ENCODE measurements at regions not wholly inside any gene's neighbourhood (a gene's known extent, or its start where the extent isn't known, plus 50 kb on each side); places are given as distances from the start of the nearest gene placed in this dataset.

DNA sequence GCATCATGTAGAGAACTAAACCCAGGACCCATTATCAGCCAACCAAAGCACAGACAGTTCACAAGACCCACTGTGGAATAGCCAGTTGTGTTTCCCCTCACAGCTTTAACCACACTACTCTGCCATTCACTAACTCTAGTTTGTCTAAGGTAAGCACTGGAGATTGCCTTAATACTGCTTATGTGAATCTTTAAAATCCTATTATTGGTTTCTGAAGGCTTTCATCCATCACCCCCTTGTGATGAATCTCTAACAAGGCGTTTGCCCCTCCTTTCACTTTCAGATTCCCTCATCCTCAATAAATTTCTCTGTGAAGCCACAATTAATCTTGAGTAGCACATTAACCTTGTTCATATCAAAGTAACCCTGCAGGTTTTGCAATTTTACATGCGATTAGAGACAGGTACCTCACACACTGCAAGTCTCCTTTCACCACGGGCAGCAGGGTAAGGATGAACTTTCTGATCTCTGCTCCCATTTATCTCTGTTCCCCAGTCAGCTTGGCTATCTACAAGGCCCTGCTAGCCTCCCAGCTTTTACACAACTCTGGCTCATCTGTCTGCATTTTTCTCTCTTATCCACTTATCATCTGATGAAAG is 785.6 kb downstream of the REEP3 start:
- Histone ChIP-seq H3K36me3 (ENCODE audit: control insufficient read depth in 2 of 2, insufficient read depth in 1 of 2, low read length in 2 of 2) (no peaks in the 10 kb centered on the region), H3K27ac (ENCODE audit: extremely low read depth, low read depth, low read length) (no peak overlapping the region), H3K4me1 (ENCODE audit: control insufficient read depth, insufficient read depth, low read length) (no peaks in the 10 kb centered on the region), H3K9me3 (ENCODE audit: control insufficient read depth, insufficient read depth, low read depth, low read length) (no peaks in the 10 kb centered on the region), H3K4me3 (ENCODE audit: low read depth, low read length) (no peak overlapping the region)
- CTCF ChIA-PET: no interaction called here
- TF ChIP-seq, protein P1, sequence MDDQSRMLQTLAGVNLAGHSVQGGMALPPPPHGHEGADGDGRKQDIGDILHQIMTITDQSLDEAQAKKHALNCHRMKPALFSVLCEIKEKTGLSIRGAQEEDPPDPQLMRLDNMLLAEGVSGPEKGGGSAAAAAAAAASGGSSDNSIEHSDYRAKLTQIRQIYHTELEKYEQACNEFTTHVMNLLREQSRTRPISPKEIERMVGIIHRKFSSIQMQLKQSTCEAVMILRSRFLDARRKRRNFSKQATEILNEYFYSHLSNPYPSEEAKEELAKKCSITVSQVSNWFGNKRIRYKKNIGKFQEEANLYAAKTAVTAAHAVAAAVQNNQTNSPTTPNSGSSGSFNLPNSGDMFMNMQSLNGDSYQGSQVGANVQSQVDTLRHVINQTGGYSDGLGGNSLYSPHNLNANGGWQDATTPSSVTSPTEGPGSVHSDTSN (CRISPR knock-in tag; IDR thresholded peaks at IDR 0.05): no peak
- TF ChIP-seq ZNF473 (tag by site-specific recombination; IDR thresholded peaks at IDR 0.05): no peak
- TF ChIP-seq, protein P2, sequence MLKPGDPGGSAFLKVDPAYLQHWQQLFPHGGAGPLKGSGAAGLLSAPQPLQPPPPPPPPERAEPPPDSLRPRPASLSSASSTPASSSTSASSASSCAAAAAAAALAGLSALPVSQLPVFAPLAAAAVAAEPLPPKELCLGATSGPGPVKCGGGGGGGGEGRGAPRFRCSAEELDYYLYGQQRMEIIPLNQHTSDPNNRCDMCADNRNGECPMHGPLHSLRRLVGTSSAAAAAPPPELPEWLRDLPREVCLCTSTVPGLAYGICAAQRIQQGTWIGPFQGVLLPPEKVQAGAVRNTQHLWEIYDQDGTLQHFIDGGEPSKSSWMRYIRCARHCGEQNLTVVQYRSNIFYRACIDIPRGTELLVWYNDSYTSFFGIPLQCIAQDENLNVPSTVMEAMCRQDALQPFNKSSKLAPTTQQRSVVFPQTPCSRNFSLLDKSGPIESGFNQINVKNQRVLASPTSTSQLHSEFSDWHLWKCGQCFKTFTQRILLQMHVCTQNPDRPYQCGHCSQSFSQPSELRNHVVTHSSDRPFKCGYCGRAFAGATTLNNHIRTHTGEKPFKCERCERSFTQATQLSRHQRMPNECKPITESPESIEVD (tag by site-specific recombination; IDR thresholded peaks at IDR 0.05): no peak
- TF ChIP-seq ZNF146 (tag by site-specific recombination; IDR thresholded peaks at IDR 0.05): no peak
- TF ChIP-seq ZNF433 (tag by site-specific recombination; IDR thresholded peaks at IDR 0.05; ENCODE audit: low read depth): no peak
- TF ChIP-seq ZNF707 (tag by site-specific recombination; IDR thresholded peaks at IDR 0.05): no peak
- TF ChIP-seq, protein P3, sequence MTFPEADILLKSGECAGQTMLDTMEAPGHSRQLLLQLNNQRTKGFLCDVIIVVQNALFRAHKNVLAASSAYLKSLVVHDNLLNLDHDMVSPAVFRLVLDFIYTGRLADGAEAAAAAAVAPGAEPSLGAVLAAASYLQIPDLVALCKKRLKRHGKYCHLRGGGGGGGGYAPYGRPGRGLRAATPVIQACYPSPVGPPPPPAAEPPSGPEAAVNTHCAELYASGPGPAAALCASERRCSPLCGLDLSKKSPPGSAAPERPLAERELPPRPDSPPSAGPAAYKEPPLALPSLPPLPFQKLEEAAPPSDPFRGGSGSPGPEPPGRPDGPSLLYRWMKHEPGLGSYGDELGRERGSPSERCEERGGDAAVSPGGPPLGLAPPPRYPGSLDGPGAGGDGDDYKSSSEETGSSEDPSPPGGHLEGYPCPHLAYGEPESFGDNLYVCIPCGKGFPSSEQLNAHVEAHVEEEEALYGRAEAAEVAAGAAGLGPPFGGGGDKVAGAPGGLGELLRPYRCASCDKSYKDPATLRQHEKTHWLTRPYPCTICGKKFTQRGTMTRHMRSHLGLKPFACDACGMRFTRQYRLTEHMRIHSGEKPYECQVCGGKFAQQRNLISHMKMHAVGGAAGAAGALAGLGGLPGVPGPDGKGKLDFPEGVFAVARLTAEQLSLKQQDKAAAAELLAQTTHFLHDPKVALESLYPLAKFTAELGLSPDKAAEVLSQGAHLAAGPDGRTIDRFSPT (tag by site-specific recombination; IDR thresholded peaks at IDR 0.05): no peak
- POLR2A ChIA-PET: no interaction called here

DNA sequence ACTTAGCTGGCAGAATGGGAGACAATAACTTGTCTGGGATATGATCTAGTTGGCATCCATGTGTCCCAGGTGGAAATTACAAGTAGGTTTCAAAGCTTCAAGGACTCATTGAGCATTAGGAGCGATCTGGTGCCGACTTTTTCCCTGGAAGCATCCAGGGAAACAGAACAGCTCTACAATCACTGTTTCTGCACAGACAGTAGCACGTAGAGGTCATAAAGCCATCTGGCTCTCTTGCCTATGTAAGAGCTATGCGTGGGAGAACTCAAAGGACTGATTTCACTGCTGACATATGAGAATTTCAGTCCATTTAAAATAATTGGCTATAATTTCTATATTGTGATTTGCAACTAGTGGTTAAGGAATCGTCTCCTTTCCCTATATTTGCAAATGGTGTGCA is 791.7 kb downstream of the REEP3 start:
- H3K9me3 ChIP-seq (ENCODE audit: control insufficient read depth, insufficient read depth, low read depth, low read length): no peaks in the 10 kb centered on the region
- H3K4me1 ChIP-seq (ENCODE audit: control insufficient read depth, insufficient read depth, low read length): no peaks in the 10 kb centered on the region
- H3K36me3 ChIP-seq (ENCODE audit: control insufficient read depth in 2 of 2, insufficient read depth in 1 of 2, low read length in 2 of 2): no peaks in the 10 kb centered on the region
- H3K4me3 ChIP-seq (ENCODE audit: low read depth, low read length): no peak overlapping the region
- TF ChIP-seq ZNF548 (tag by site-specific recombination; IDR thresholded peaks at IDR 0.05): no peak
- TF ChIP-seq, protein P4, sequence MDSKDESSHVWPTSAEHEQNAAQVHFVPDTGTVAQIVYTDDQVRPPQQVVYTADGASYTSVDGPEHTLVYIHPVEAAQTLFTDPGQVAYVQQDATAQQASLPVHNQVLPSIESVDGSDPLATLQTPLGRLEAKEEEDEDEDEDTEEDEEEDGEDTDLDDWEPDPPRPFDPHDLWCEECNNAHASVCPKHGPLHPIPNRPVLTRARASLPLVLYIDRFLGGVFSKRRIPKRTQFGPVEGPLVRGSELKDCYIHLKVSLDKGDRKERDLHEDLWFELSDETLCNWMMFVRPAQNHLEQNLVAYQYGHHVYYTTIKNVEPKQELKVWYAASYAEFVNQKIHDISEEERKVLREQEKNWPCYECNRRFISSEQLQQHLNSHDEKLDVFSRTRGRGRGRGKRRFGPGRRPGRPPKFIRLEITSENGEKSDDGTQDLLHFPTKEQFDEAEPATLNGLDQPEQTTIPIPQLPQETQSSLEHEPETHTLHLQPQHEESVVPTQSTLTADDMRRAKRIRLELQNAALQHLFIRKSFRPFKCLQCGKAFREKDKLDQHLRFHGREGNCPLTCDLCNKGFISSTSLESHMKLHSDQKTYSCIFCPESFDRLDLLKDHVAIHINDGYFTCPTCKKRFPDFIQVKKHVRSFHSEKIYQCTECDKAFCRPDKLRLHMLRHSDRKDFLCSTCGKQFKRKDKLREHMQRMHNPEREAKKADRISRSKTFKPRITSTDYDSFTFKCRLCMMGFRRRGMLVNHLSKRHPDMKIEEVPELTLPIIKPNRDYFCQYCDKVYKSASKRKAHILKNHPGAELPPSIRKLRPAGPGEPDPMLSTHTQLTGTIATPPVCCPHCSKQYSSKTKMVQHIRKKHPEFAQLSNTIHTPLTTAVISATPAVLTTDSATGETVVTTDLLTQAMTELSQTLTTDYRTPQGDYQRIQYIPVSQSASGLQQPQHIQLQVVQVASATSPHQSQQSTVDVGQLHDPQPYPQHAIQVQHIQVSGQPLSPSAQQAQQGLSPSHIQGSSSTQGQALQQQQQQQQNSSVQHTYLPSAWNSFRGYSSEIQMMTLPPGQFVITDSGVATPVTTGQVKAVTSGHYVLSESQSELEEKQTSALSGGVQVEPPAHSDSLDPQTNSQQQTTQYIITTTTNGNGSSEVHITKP (tag by site-specific recombination; IDR thresholded peaks at IDR 0.05): no peak
- TF ChIP-seq ZNF37A (tag by site-specific recombination; IDR thresholded peaks at IDR 0.05): no peak
- no peak overlapping the region for H3K27ac ChIP-seq (ENCODE audit: extremely low read depth, low read depth, low read length)
- ChIA-PET POLR2A (no interaction called here), CTCF (no interaction called here)

DNA sequence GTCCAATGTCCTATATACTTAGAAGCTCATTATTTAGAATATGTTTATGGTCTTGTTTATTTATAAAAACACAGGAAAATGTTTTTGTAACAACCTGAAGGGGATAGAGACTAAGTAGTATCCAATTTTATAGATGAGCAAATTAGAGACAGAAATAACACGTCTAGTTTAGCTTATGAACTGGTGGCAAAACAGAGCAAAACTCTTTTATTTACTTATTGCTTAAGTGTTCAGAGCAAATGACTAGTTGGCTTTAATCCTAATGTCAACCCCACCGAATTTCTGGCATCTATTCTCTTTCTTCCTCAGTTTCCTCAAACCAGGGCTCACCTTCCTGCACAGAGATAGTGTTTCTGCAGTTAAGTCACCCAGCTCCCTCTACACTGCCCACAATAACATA is 792.8 kb downstream of the REEP3 start:
- no peaks in the 10 kb centered on the region for H3K36me3 ChIP-seq (ENCODE audit: control insufficient read depth in 2 of 2, insufficient read depth in 1 of 2, low read length in 2 of 2)
- H3K4me1 ChIP-seq (ENCODE audit: control insufficient read depth, insufficient read depth, low read length): no peaks in the 10 kb centered on the region
- ChIA-PET POLR2A (no interaction called here), CTCF (no interaction called here)
- no peak overlapping the region for H3K27ac ChIP-seq (ENCODE audit: extremely low read depth, low read depth, low read length)
- H3K4me3 ChIP-seq (ENCODE audit: low read depth, low read length): no peak overlapping the region
- no peaks in the 10 kb centered on the region for H3K9me3 ChIP-seq (ENCODE audit: control insufficient read depth, insufficient read depth, low read depth, low read length)
- TF ChIP-seq ZNF266 (tag by site-specific recombination; IDR thresholded peaks at IDR 0.05; ENCODE audit: low read depth): no peak
- TF ChIP-seq ZNF626 (tag by site-specific recombination; IDR thresholded peaks at IDR 0.05): no peak
- no peak for TF ChIP-seq ZNF214 (tag by site-specific recombination; IDR thresholded peaks at IDR 0.05; ENCODE audit: borderline replicate concordance)
- no peak for TF ChIP-seq ZNF133 (tag by site-specific recombination; IDR thresholded peaks at IDR 0.05)
- TF ChIP-seq, protein P5, sequence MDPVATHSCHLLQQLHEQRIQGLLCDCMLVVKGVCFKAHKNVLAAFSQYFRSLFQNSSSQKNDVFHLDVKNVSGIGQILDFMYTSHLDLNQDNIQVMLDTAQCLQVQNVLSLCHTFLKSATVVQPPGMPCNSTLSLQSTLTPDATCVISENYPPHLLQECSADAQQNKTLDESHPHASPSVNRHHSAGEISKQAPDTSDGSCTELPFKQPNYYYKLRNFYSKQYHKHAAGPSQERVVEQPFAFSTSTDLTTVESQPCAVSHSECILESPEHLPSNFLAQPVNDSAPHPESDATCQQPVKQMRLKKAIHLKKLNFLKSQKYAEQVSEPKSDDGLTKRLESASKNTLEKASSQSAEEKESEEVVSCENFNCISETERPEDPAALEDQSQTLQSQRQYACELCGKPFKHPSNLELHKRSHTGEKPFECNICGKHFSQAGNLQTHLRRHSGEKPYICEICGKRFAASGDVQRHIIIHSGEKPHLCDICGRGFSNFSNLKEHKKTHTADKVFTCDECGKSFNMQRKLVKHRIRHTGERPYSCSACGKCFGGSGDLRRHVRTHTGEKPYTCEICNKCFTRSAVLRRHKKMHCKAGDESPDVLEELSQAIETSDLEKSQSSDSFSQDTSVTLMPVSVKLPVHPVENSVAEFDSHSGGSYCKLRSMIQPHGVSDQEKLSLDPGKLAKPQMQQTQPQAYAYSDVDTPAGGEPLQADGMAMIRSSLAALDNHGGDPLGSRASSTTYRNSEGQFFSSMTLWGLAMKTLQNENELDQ (tag by site-specific recombination; IDR thresholded peaks at IDR 0.05; ENCODE audit: low read depth): no peak
- TF ChIP-seq, protein P6, sequence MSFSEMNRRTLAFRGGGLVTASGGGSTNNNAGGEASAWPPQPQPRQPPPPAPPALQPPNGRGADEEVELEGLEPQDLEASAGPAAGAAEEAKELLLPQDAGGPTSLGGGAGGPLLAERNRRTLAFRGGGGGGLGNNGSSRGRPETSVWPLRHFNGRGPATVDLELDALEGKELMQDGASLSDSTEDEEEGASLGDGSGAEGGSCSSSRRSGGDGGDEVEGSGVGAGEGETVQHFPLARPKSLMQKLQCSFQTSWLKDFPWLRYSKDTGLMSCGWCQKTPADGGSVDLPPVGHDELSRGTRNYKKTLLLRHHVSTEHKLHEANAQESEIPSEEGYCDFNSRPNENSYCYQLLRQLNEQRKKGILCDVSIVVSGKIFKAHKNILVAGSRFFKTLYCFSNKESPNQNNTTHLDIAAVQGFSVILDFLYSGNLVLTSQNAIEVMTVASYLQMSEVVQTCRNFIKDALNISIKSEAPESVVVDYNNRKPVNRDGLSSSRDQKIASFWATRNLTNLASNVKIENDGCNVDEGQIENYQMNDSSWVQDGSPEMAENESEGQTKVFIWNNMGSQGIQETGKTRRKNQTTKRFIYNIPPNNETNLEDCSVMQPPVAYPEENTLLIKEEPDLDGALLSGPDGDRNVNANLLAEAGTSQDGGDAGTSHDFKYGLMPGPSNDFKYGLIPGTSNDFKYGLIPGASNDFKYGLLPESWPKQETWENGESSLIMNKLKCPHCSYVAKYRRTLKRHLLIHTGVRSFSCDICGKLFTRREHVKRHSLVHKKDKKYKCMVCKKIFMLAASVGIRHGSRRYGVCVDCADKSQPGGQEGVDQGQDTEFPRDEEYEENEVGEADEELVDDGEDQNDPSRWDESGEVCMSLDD (tag by site-specific recombination; IDR thresholded peaks at IDR 0.05): no peak
